GM12878 (cell line): ENCODE measurements at regions not wholly inside any gene's neighbourhood (a gene's known extent, or its start where the extent isn't known, plus 50 kb on each side); places are given as distances from the start of the nearest gene placed in this dataset.

Experiments used
- ATAC-seq: fragments of 200-7000 bp; cut with Tn5 transposase; 3 replicates; pipeline ENCODE4 v1.9.1; 2020; ENCODE audit warnings: mild to moderate bottlenecking, moderate library complexity
- BruUV-seq: library from RNA; stranded (reverse); fragments of 400-500 nt; replicated peaks from 2 replicates; lab custom pipeline; 2021; lab: Mats Ljungman, UMichigan
- CTCF ChIA-PET: fragments of 300-600 bp; sonication (Branson Sonifier 250); formaldehyde crosslinking; extraction: SDS; loops from one replicate; lab custom pipeline; 2021; ENCODE audit warnings: inconsistent platforms; lab: Yijun Ruan, JAX
- POLR2A ChIA-PET: fragments of 350-600 bp; formaldehyde crosslinking; extraction: SDS; loops from one replicate; lab custom pipeline; 2021; ENCODE audit warnings: inconsistent platforms; lab: Charles Lee
- RAD21 ChIA-PET: fragments of 300-600 bp; sonication (Branson Sonifier 250); formaldehyde crosslinking; loops from one replicate; lab custom pipeline; 2023; ENCODE audit warnings: antibody characterized with exemption; ENCODE audit not compliant: unreplicated experiment; lab: Charles Lee
- SMC1A ChIA-PET: fragments of 300-600 bp; sonication (Branson Sonifier 250); formaldehyde crosslinking; loops from one replicate; lab custom pipeline; 2023; ENCODE audit not compliant: unreplicated experiment, uncharacterized antibody; lab: Charles Lee
- DNase-seq: peaks from one replicate; pipeline ENCODE4 v3.0.0-alpha.2; 2011; ENCODE audit warnings: low read depth, low spot score
- FAIRE-seq: peaks from 3 replicates; lab custom pipeline; 2011; peaks lifted over from hg19 to GRCh38; lab: Jason Lieb, UNC
- H2AFZ ChIP-seq: 2 replicates; pipeline ENCODE4 v1.6.0; 2011; ENCODE audit warnings: low read depth, low read length, control low read depth; ENCODE audit not compliant: control insufficient read depth
- H3K27ac ChIP-seq: 2 replicates; pipeline ENCODE4 v1.5.1; 2011; ENCODE audit warnings: control low read depth; ENCODE audit not compliant: control insufficient read depth, insufficient read depth
- H3K27me3 ChIP-seq, 2 experiments: replicated peaks in 1 of 2; 2 replicates each; pipeline versions ENCODE4 v1.6.0 to v1.6.1; 2011; ENCODE audit warnings: low read length in 1 of 2; ENCODE audit not compliant: control insufficient read depth in 2 of 2, insufficient read depth in 2 of 2
- H3K36me3 ChIP-seq, 2 experiments: 2 replicates each; pipeline ENCODE4 v1.5.1; 2011; ENCODE audit warnings: low read length in 1 of 2; ENCODE audit not compliant: control insufficient read depth in 2 of 2, insufficient read depth in 2 of 2
- H3K4me1 ChIP-seq: 2 replicates; pipeline ENCODE4 v1.6.1; 2011; ENCODE audit warnings: mild to moderate bottlenecking, low read length, moderate library complexity, mixed read lengths; ENCODE audit not compliant: control insufficient read depth, insufficient read depth
- H3K4me2 ChIP-seq: 2 replicates; pipeline ENCODE4 v1.6.0; 2011; ENCODE audit warnings: control low read depth; ENCODE audit not compliant: control insufficient read depth, insufficient read depth
- H3K4me3 ChIP-seq: fragments of 200-600 bp; sonication (generic); 2 replicates; pipeline ENCODE4 v1.5.1; 2016
- H3K79me2 ChIP-seq: 2 replicates; pipeline ENCODE4 v1.6.0; 2011; ENCODE audit warnings: low read length; ENCODE audit not compliant: control insufficient read depth, insufficient read depth
- H3K9ac ChIP-seq: 2 replicates; pipeline ENCODE4 v1.8.0; 2011; ENCODE audit warnings: low read length, control low read depth, mixed read lengths; ENCODE audit not compliant: control insufficient read depth, insufficient read depth
- H3K9me3 ChIP-seq: replicated peaks from 3 replicates; pipeline ENCODE4 v1.5.1; 2011; ENCODE audit warnings: mild to moderate bottlenecking, low read length; ENCODE audit not compliant: control insufficient read depth, insufficient read depth
- H4K20me1 ChIP-seq: 2 replicates; pipeline ENCODE4 v1.6.0; 2011; ENCODE audit not compliant: control insufficient read depth, insufficient read depth
- BCL11A ChIP-seq: IDR thresholded peaks from 2 replicates; pipeline ENCODE4 v1.6.1; 2011; ENCODE audit warnings: low read depth, low read length
- CHD1 ChIP-seq: IDR thresholded peaks from 2 replicates; pipeline ENCODE4 v1.6.1; 2012; ENCODE audit warnings: low read depth, low read length, improper control_type of control experiment
- CHD2 ChIP-seq: IDR thresholded peaks from 2 replicates; pipeline ENCODE4 v1.6.1; 2011; ENCODE audit warnings: low read depth, low read length, improper control_type of control experiment, borderline replicate concordance
- E2F8 ChIP-seq: fragments of 450-650 bp; IDR thresholded peaks from 2 replicates; pipeline ENCODE4 v1.6.1; 2018; ENCODE audit warnings: mild to moderate bottlenecking, low read depth, moderate library complexity; ENCODE audit not compliant: partially characterized antibody
- ETV6 ChIP-seq, 2 experiments: fragments of 450-650 bp in 1 of 2; IDR thresholded peaks in 1 of 2; conservative IDR thresholded peaks in 1 of 2; 2 replicates each; pipeline ENCODE4 v1.6.1; 2014; ENCODE audit warnings: antibody characterized with exemption in 1 of 2, borderline replicate concordance in 1 of 2, low read depth in 1 of 2, mild to moderate bottlenecking in 1 of 2, moderate library complexity in 1 of 2
- HSF1 ChIP-seq: fragments of 150-350 bp; IDR thresholded peaks from 2 replicates; pipeline ENCODE4 v1.6.1; 2014; ENCODE audit warnings: mild to moderate bottlenecking, low read depth, low read length
- NFIC ChIP-seq: IDR thresholded peaks from 2 replicates; pipeline ENCODE4 v1.6.1; 2012; ENCODE audit warnings: low read depth, mild to moderate bottlenecking, inconsistent platforms, low read length, moderate library complexity
- SIN3A ChIP-seq: IDR thresholded peaks from 2 replicates; pipeline ENCODE4 v1.6.1; 2012; ENCODE audit warnings: low read depth, low read length, improper control_type of control experiment
- TAF1 ChIP-seq: IDR thresholded peaks from 2 replicates; pipeline ENCODE4 v1.6.1; 2011; ENCODE audit warnings: mild to moderate bottlenecking, low read depth, low read length, borderline replicate concordance
- ZBED1 ChIP-seq: IDR thresholded peaks from 2 replicates; pipeline ENCODE4 v1.6.1; 2016; ENCODE audit warnings: borderline replicate concordance
- ZBTB40 ChIP-seq: fragments of 450-650 bp; IDR thresholded peaks from 2 replicates; pipeline ENCODE4 v1.6.1; 2016; ENCODE audit warnings: mild to moderate bottlenecking, moderate library complexity, borderline replicate concordance
- ZNF384 ChIP-seq: IDR thresholded peaks from 2 replicates; pipeline ENCODE4 v1.6.1; 2012; ENCODE audit warnings: low read depth, mild to moderate bottlenecking, low read length, improper control_type of control experiment, borderline replicate concordance
- WGBS: methylation state at CpG from one replicate; pipeline ENCODE4 v1.1.6; 2016; ENCODE audit warnings: low lambda C conversion rate; ENCODE audit not compliant: insufficient replicate concordance, insufficient coverage; ENCODE audit errors: missing lambda C conversion rate; 5-methylcytosine and 5-hydroxymethylcytosine counted together
- in situ Hi-C: fragments of 300-500 bp; cut with MboI; formaldehyde crosslinking; loops from 9 replicates; pipeline ENCODE4 v1.14.3; 2018; ENCODE audit warnings: mixed read lengths
- intact Hi-C: fragments of 100-400 bp; cut with micrococcal nuclease; formaldehyde crosslinking; loops from one replicate; pipeline ENCODE4 v1.14.2; 2022; ENCODE audit not compliant: unreplicated experiment

- TF ChIP-seq ZBTB40 (0 out of 2 replicates have a peak, but pooled peaks have one; percentile 28), NFIC (peak; percentile 55; the same call in 1 of the 2 replicates)
Measured at GRCh38 chr20:53829255-53829723, 235.7 kb upstream of the ZNF217 start (continued).

GRCh38 chr20:53828682-53829254 lies 235.1 kb upstream of the ZNF217 start:
- CTCF ChIA-PET, result interaction anchor here (0.6 to 1.4 kb wide), 7 partner anchors 10 to 171 kb away, joined by 3 to 4 read pairs (median 3); no protein-coding TSS in a partner anchor
- intact Hi-C loops, result no loop called here
- Histone ChIP-seq H3K9ac (peak overlapping the region; percentile 75), H3K27ac (peak overlapping the region; percentile 91), H3K27me3 (no peaks in the 10 kb centered on the region), H4K20me1 (no peaks in the 10 kb centered on the region), H3K4me3 (peak overlapping the region; percentile 56), H3K79me2 (no peaks in the 10 kb centered on the region), H3K36me3 (no peaks in the 10 kb centered on the region), H2AFZ (peak overlapping the region; percentile 71), H3K9me3 (no peaks in the 10 kb centered on the region; the same call in none of the 3 replicates), H3K4me1 (peaks cover 37% of the 10 kb centered on the region), H3K4me2 (peak overlapping the region; percentile 62)
- WGBS, result 2% methylated on average over 6 of the region's 6 CpGs
- DNase-seq (no peak), ATAC-seq (peak; percentile 2; the same call in 2 of the 3 replicates), FAIRE-seq (no peak)
- RAD21 ChIA-PET, result interaction anchor here (0.6 to 4.2 kb wide), 14 partner anchors 12 to 176 kb away, joined by 3 to 27 read pairs (median 4); no protein-coding TSS in a partner anchor
- BruUV-seq, result no TSS peak
- in situ Hi-C loops, result no loop called here
- POLR2A ChIA-PET, result interaction anchor here (0.6 to 1.9 kb wide), 8 partner anchors 11 to 129 kb away, joined by 3 to 5 read pairs (median 4); no protein-coding TSS in a partner anchor
- SMC1A ChIA-PET, result interaction anchor here (0.9 to 3.1 kb wide), 14 partner anchors 10 to 207 kb away, joined by 3 to 21 read pairs (median 4); no protein-coding TSS in a partner anchor
- TF ChIP-seq ZBED1 (no peak), E2F8 (no peak), CHD2 (no peak), ETV6 (conservative IDR thresholded peaks at IDR 0.05 in 1 of 2, IDR thresholded peaks at IDR 0.05 in 1 of 2; ENCODE audit: borderline replicate concordance in 1 of 2, low read depth in 1 of 2) (peak in 1 of 2 experiments; percentile 24; a peak in 1 of 4 replicates), ZNF384 (no peak), TAF1 (no peak), HSF1 (no peak), SIN3A (no peak), CHD1 (no peak), BCL11A (no peak)
